HCT116 (cell line): ENCODE measurements at regions not wholly inside any gene's neighbourhood (a gene's known extent, or its start where the extent isn't known, plus 50 kb on each side); places are given as distances from the start of the nearest gene placed in this dataset.

Experiments used
- ATAC-seq: fragments of 200-7000 bp; cut with Tn5 transposase; 2 replicates; pipeline ENCODE4 v1.9.1; 2020; ENCODE audit warnings: mild to moderate bottlenecking, moderate library complexity
- BruUV-seq: library from RNA; stranded (reverse); fragments of 400-500 nt; replicated peaks from 2 replicates; lab custom pipeline; 2021; lab: Mats Ljungman, UMichigan
- CTCF ChIA-PET: fragments of 300-600 bp; sonication (Branson Sonifier 250); formaldehyde crosslinking; loops from one replicate; lab custom pipeline; 2021; ENCODE audit warnings: antibody characterized with exemption; lab: Charles Lee
- POLR2A ChIA-PET: fragments of 300-600, 350-600 bp; sonication (Branson Sonifier 250); formaldehyde crosslinking; loops from one replicate; lab custom pipeline; 2021; ENCODE audit warnings: antibody characterized with exemption; lab: Charles Lee
- RAD21 ChIA-PET, 2 experiments: fragments of 300-600 bp; sonication (Branson Sonifier 250); formaldehyde crosslinking; loops; one replicate each; lab custom pipeline; 2023; ENCODE audit warnings: low total read pairs in 2 of 2; ENCODE audit not compliant: uncharacterized antibody in 2 of 2, unreplicated experiment in 2 of 2, low non-redundant PET in 1 of 2; lab: Charles Lee
- DNase-seq: peaks from one replicate; pipeline ENCODE4 v3.0.0-alpha.2; 2010; ENCODE audit warnings: low read depth, low spot score
- H2AFZ ChIP-seq: fragments of 200-600 bp; shearing (Covaris generic), sonication (generic); 2 replicates; pipeline ENCODE4 v1.6.1; 2017; ENCODE audit warnings: low read depth, mixed run types, mixed read lengths, antibody characterized with exemption, low read length; ENCODE audit not compliant: poor library complexity, severe bottlenecking
- H3K27ac ChIP-seq: 2 replicates; pipeline ENCODE4 v1.5.1; 2012; ENCODE audit warnings: low read depth, low read length
- H3K27me3 ChIP-seq: fragments of 200-600 bp; sonication (generic); 2 replicates; pipeline ENCODE4 v1.6.1; 2016; ENCODE audit warnings: mixed run types, low read length, mixed read lengths; ENCODE audit not compliant: insufficient read depth
- H3K36me3 ChIP-seq, 2 experiments: fragments of 200-500 bp in 1 of 2; fragments of 200-600 bp in 1 of 2; sonication (Bioruptor generic) in 1 of 2; sonication (generic) in 1 of 2; 2 replicates each; pipeline versions ENCODE4 v1.5.1 to v1.6.1; 2014 to 2016; ENCODE audit warnings: low read length in 2 of 2, inconsistent platforms in 1 of 2, mixed read lengths in 1 of 2, mixed run types in 1 of 2; ENCODE audit not compliant: insufficient read depth in 2 of 2, control insufficient read depth in 1 of 2
- H3K4me1 ChIP-seq, 2 experiments: fragments of 200-600 bp in 1 of 2; sonication (generic) in 1 of 2; 2 replicates each; pipeline versions ENCODE4 v1.5.1 to v1.6.1; 2012 to 2017; ENCODE audit warnings: low read length in 2 of 2, inconsistent platforms in 1 of 2, mild to moderate bottlenecking in 1 of 2, mixed read lengths in 1 of 2, mixed run types in 1 of 2, moderate library complexity in 1 of 2; ENCODE audit not compliant: insufficient read depth in 2 of 2, control insufficient read depth in 1 of 2
- H3K4me2 ChIP-seq: fragments of 200-600 bp; sonication (generic); 2 replicates; pipeline ENCODE4 v1.6.1; 2017; ENCODE audit warnings: mixed run types, low read length, mixed read lengths
- H3K4me3 ChIP-seq, 2 experiments: fragments of 200-600 bp in 1 of 2; sonication (generic) in 1 of 2; replicated peaks in 1 of 2; 2 replicates each; pipeline ENCODE4 v1.5.1; 2011 to 2016; ENCODE audit warnings: low read length in 2 of 2, control low read depth in 1 of 2, low read depth in 1 of 2, mild to moderate bottlenecking in 1 of 2, mixed read lengths in 1 of 2, mixed run types in 1 of 2
- H3K79me2 ChIP-seq: fragments of 200-600 bp; sonication (generic); 2 replicates; pipeline ENCODE4 v1.6.1; 2017; ENCODE audit warnings: mild to moderate bottlenecking, mixed run types, low read length, moderate library complexity, mixed read lengths; ENCODE audit not compliant: insufficient read depth
- H3K9ac ChIP-seq: fragments of 200-600 bp; sonication (generic); 2 replicates; pipeline ENCODE4 v1.6.1; 2016; ENCODE audit warnings: low read length, mixed read lengths
- H3K9me2 ChIP-seq: fragments of 200-600 bp; sonication (generic), shearing (Covaris generic); 2 replicates; pipeline ENCODE4 v1.6.1; 2017; ENCODE audit warnings: mixed run types, mild to moderate bottlenecking, moderate library complexity; ENCODE audit not compliant: insufficient read depth
- H3K9me3 ChIP-seq, 2 experiments: fragments of 200-500 bp in 1 of 2; fragments of 200-600 bp in 1 of 2; sonication (Bioruptor generic) in 1 of 2; sonication (generic) in 1 of 2; 2 replicates each; pipeline ENCODE4 v1.6.1; 2014 to 2017; ENCODE audit warnings: low read length in 2 of 2, mixed read lengths in 2 of 2, inconsistent platforms in 1 of 2, low read depth in 1 of 2, mild to moderate bottlenecking in 1 of 2, mixed run types in 1 of 2, moderate library complexity in 1 of 2; ENCODE audit not compliant: control insufficient read depth in 1 of 2, insufficient read depth in 1 of 2
- H4K20me1 ChIP-seq: fragments of 200-600 bp; sonication (generic), shearing (Covaris generic); 2 replicates; pipeline ENCODE4 v1.6.1; 2017; ENCODE audit warnings: mixed run types, mild to moderate bottlenecking, moderate library complexity; ENCODE audit not compliant: insufficient read depth
- ATF3 ChIP-seq: IDR thresholded peaks from 2 replicates; pipeline ENCODE4 v1.6.1; 2012
- CBX3 ChIP-seq: IDR thresholded peaks from 2 replicates; pipeline ENCODE4 v1.6.1; 2012; ENCODE audit warnings: low read depth
- EGR1 ChIP-seq: IDR thresholded peaks from 2 replicates; pipeline ENCODE4 v1.6.1; 2012; ENCODE audit warnings: low read depth
- ELF1 ChIP-seq: IDR thresholded peaks from 2 replicates; pipeline ENCODE4 v1.6.1; 2012; ENCODE audit warnings: low read depth, borderline replicate concordance
- EZH2 ChIP-seq: fragments of 200-600 bp; sonication (generic); IDR thresholded peaks from 2 replicates; pipeline ENCODE4 v1.6.1; 2017; ENCODE audit warnings: antibody characterized with exemption, mixed run types
- EZH2phosphoT487 ChIP-seq: fragments of 200-600 bp; IDR thresholded peaks from 2 replicates; pipeline ENCODE4 v1.6.1; 2018; ENCODE audit warnings: antibody characterized with exemption, borderline replicate concordance
- FOSL1 ChIP-seq: IDR thresholded peaks from 2 replicates; pipeline ENCODE4 v1.6.1; 2012; ENCODE audit warnings: low read depth
- JUND ChIP-seq: IDR thresholded peaks from 2 replicates; pipeline ENCODE4 v1.6.1; 2012
- MAX ChIP-seq: IDR thresholded peaks from 2 replicates; pipeline ENCODE4 v1.6.1; 2012
- POLR2A ChIP-seq: IDR thresholded peaks from 2 replicates; pipeline ENCODE4 v1.7.0; 2011; ENCODE audit warnings: borderline replicate concordance; ENCODE audit not compliant: insufficient read depth, insufficient read length; ENCODE audit errors: extremely low read depth
- POLR2AphosphoS5 ChIP-seq: IDR thresholded peaks from 2 replicates; pipeline ENCODE4 v1.6.1; 2011; ENCODE audit warnings: mild to moderate bottlenecking, low read depth, low read length, moderate library complexity
- SIN3A ChIP-seq: IDR thresholded peaks from 2 replicates; pipeline ENCODE4 v1.6.1; 2012; ENCODE audit warnings: low read depth
- SP1 ChIP-seq: IDR thresholded peaks from 2 replicates; pipeline ENCODE4 v1.6.1; 2012; ENCODE audit warnings: low read depth
- SRF ChIP-seq: IDR thresholded peaks from 2 replicates; pipeline ENCODE4 v1.6.1; 2012; ENCODE audit warnings: low read depth
- TCF7L2 ChIP-seq: IDR thresholded peaks from 2 replicates; pipeline ENCODE4 v1.7.0; 2011; ENCODE audit warnings: borderline replicate concordance, inconsistent platforms; ENCODE audit not compliant: insufficient read depth, insufficient read length; ENCODE audit errors: extremely low read depth
- YY1 ChIP-seq: IDR thresholded peaks from 2 replicates; pipeline ENCODE4 v1.6.1; 2011; ENCODE audit warnings: low read length, low read depth, moderate library complexity, mild to moderate bottlenecking; ENCODE audit not compliant: insufficient replicate concordance; ENCODE audit errors: extremely low read depth
- intact Hi-C: fragments of 100-400 bp; cut with micrococcal nuclease; formaldehyde crosslinking; loops from 2 replicates; pipeline ENCODE4 v1.10.0; 2022
- TF ChIP-seq, protein P1 (sequence below), 3 experiments: fragments of 200-600 bp in 1 of 3; sonication (generic) in 1 of 3; IDR thresholded peaks in 2 of 3; conservative IDR thresholded peaks in 1 of 3; 2 replicates each; pipeline ENCODE4 v1.5.1; 2012 to 2017; ENCODE audit warnings: low read depth in 2 of 3, low read length in 2 of 3, antibody characterized with exemption in 1 of 3, borderline replicate concordance in 1 of 3, control low read depth in 1 of 3, mild to moderate bottlenecking in 1 of 3, mixed read lengths in 1 of 3, mixed run types in 1 of 3, moderate library complexity in 1 of 3; ENCODE audit not compliant: insufficient read depth in 1 of 3

- no peak for ATAC-seq
- intact Hi-C loops: no loop called here
- no peak overlapping the region for H3K4me3 ChIP-seq
- H2AFZ ChIP-seq: no peak overlapping the region
- no peaks in the 10 kb centered on the region for H4K20me1 ChIP-seq
- no peak for DNase-seq
- H3K36me3 ChIP-seq: no peaks in the 10 kb centered on the region
- H3K27me3 ChIP-seq: no peaks in the 10 kb centered on the region
- no peaks in the 10 kb centered on the region for H3K9me3 ChIP-seq
- no peak overlapping the region for H3K9ac ChIP-seq
- no peak overlapping the region for H3K4me2 ChIP-seq
- ChIA-PET RAD21 (no interaction called here), POLR2A (no interaction called here), CTCF (no interaction called here)
- H3K79me2 ChIP-seq: no peaks in the 10 kb centered on the region
- no TSS peak for BruUV-seq
- TF ChIP-seq TCF7L2 (no peak), POLR2A (no peak), EZH2 (no peak), SP1 (no peak), ATF3 (no peak), JUND (no peak), SIN3A (no peak), MAX (no peak), SRF (no peak), YY1 (no peak), FOSL1 (no peak), EZH2phosphoT487 (no peak), POLR2AphosphoS5 (no peak), EGR1 (no peak), ELF1 (no peak), CBX3 (no peak)
- TF ChIP-seq, protein P1, sequence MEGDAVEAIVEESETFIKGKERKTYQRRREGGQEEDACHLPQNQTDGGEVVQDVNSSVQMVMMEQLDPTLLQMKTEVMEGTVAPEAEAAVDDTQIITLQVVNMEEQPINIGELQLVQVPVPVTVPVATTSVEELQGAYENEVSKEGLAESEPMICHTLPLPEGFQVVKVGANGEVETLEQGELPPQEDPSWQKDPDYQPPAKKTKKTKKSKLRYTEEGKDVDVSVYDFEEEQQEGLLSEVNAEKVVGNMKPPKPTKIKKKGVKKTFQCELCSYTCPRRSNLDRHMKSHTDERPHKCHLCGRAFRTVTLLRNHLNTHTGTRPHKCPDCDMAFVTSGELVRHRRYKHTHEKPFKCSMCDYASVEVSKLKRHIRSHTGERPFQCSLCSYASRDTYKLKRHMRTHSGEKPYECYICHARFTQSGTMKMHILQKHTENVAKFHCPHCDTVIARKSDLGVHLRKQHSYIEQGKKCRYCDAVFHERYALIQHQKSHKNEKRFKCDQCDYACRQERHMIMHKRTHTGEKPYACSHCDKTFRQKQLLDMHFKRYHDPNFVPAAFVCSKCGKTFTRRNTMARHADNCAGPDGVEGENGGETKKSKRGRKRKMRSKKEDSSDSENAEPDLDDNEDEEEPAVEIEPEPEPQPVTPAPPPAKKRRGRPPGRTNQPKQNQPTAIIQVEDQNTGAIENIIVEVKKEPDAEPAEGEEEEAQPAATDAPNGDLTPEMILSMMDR (IDR thresholded peaks at IDR 0.05 in 2 of 3, conservative IDR thresholded peaks at IDR 0.05 in 1 of 3; ENCODE audit: borderline replicate concordance in 1 of 3, insufficient read depth in 1 of 3, low read depth in 2 of 3, low read length in 2 of 3): no peak
- H3K4me1 ChIP-seq: peaks cover 4 to 22% of the 10 kb centered on the region in 2 experiments; a peak in 3 of 4 replicates
- no peaks in the 10 kb centered on the region for H3K9me2 ChIP-seq
- no peak overlapping the region for H3K27ac ChIP-seq
Observed at GRCh38 chr6:108780784-108781183, 67.4 kb upstream of the ARMC2 start.
